GM19328 (cell line): ENCODE measurements at regions not wholly inside any gene's neighbourhood (a gene's known extent, or its start where the extent isn't known, plus 50 kb on each side); places are given as distances from the start of the nearest gene placed in this dataset.

Experiments
- ATAC-seq: cut with Tn5 transposase; IDR thresholded peaks from one replicate; pipeline ENCODE4 v1.9.1; 2021; ENCODE audit warnings: mild to moderate bottlenecking, moderate library complexity; ENCODE audit not compliant: unreplicated experiment

DNA sequence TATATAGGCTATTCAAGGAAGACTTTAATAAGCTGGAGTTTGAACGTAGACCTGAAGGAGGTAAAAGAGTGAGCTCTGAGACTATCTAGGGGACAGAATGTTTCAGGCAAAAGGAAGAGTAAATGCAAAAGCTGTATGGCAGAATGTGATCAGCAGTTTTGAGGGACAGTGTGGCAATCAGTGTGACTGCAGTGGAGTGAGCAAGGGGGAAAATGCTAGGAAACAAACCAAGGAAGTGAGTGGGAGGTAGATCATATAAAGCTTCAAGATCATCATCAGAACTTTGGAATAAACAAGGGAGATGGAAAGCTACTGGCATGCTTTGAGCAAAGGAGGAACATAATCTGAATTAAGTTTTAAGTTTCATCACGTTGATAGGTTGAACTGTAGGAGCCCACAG lies 67.5 kb upstream of the BTG1 start:
- ATAC-seq, result no peak

DNA sequence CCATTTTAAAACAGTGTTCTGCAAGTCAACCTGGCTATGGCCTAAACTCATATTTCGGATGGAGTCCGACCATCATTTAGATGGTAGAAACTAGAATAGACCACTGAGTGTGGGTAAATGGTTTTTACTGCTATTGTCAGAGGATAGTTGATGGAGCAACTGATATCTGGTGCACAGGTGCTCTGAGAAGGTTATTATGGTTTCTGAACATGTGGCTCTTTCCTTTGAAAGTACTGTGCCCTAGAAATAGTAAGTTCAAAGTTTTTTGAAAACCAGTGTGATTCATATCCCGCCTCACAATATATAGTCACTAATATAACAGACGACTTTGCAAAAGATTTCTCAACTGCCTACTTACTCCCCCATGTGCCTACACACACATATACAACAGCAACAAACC lies 64.4 kb upstream of the BTG1 start:
- ATAC-seq, result peak; percentile 37

DNA sequence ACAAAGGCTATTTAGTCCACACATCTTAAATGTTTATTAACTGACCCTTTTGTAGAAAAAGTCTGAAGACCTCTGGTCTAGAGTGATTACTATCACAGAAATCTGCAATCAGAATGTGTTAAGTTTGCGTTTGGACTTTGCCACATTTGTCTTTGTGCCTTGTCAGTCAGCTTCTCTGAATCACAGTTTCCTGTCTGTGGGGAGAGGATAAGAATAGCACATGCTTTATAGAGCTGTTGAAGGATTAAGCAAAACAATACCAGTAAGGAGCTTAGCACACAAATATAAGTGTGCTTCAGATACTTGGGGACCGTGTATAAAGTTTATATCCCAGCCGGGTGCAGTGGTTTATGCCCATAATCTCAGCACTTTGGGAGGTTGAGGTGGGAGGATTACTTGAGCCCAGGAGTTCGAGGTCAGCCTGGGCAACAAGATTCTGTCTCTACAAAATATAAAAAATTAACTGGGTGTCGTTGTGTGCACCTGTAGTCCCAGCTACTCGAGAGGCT lies 63.0 kb upstream of the BTG1 start:
- peak; percentile 72 for ATAC-seq

DNA sequence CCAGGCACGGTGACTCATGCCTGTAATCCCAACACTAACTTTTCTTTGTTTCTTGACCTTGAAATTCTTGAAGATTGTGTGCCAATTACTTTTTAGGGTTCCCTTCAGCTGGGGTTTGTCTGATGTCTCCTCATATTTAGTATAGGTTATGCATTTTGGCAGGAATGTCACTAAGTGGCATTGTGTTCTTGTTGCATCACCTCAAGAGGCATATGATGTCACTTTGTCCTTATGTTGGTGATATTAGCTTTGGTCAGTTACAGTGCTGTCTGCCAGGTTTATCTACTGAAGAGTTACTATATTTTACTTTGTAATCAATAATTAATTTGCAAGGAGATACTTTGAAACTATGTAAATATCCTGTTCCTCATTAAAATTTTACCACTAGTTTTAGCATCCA lies 61.0 kb upstream of the BTG1 start:
- no peak for ATAC-seq

DNA sequence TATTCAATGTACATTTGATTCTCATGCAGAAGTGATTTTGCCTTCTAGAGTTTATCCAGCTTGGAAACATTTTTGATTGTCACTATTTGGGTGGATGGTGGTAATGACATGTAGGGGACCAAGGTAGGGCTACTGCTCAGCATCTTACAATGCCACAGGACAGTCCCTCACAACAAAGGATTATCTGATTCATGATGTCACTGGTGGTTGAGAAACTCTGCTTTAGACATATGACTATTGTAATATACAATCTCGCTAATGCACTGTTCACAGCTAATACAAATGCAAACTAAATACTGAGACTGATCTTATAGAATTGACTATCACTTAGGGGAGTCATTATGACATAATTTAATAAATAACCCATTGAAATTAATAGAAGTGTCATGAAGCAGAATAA lies 60.4 kb upstream of the BTG1 start:
- ATAC-seq, result no peak

DNA sequence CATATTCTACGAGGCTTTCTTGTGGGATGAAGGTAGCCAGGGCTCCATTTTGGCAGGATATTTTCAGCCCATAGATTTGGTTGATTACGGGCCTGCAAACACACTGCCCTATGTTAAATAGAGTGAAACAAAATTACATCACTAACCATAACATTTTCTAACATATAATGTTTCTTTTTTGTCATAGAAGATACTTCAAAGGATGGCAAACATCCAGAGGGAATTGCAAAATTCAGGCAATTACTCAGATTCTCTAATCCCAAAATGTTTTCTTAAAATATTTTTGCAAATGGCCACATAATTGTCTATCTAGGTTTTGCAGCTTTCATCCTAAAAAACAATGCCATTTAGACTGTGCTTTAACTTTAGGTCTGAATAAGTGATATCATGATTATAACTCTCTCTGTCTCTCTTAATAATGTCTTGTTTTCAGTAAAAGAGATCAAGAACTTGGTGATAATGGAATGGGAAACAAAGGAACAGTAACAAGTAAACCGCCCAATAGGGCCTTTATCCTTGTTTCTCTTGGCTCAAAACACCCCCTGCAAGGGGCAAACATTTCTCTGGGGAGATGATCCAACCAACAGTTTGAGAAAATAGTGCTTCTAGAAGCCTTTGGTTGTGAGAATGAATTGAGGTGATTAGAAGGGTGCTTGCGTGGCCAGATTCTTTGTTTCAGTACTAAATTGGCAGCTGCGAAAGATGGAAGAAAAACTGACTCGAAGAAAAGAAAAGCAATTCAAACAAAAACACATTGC lies 54.4 kb upstream of the BTG1 start:
- no peak for ATAC-seq

DNA sequence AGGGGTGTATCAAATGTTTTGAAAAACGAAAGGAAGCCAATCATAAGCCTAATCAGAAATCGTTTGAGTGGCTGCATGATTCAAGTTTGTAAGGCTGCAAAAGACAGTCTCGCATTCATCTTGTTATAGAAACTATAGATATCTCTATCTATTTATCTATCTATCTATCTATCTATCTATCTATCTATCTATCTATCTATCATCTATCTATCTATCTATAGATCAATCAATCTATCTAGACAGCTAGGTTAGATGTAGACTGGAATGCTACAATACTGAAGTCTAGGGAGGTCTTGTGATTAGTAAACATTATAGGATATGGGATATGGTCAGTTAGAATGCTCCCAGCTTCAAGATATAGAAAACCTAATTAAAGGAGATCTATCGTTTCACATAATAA lies 52.2 kb upstream of the BTG1 start:
- ATAC-seq, result no peak

DNA sequence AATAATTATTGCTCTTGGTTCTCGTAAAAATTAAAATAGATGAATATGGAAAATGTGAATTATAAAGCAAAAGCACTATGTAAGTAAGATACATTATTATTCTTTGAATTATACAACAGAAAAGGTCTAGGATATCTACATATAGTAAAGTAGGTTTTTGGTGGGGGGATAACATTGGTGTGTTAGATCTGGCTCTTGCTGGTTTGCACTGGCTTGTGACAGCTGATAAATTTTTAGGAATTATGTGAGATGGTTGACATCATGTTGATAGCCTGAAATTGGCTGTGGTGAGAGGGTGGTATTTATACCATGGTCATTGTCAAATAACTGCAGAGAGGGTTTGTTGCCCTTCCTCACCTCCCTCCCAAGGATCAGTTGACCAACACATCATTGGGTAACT lies 50.7 kb upstream of the BTG1 start:
- no peak for ATAC-seq
